ENCODE measurements at regions not wholly inside any gene's neighbourhood (a gene's known extent, or its start where the extent isn't known, plus 50 kb on each side); places are given as distances from the start of the nearest gene placed in this dataset.

GRCh38 chr11:80702264-80702663 lies 1261.4 kb upstream of the TENM4 start (continued):
- TF ChIP-seq SAP30 (IDR thresholded peaks at IDR 0.05; ENCODE audit: insufficient read depth, insufficient replicate concordance, low read length) (no peak), ATF3 (IDR thresholded peaks at IDR 0.05; ENCODE audit: insufficient read depth, low read depth, low read length) (no peak), MAX (IDR thresholded peaks at IDR 0.05) (no peak), RFX5 (IDR thresholded peaks at IDR 0.05; ENCODE audit: borderline replicate concordance, low read depth, low read length) (no peak), POLR2AphosphoS5 (IDR thresholded peaks at IDR 0.05; ENCODE audit: low read depth, low read length) (no peak), ZNF274 (IDR thresholded peaks at IDR 0.05; ENCODE audit: borderline replicate concordance, extremely low read depth, low read length) (no peak), SP1 (IDR thresholded peaks at IDR 0.05; ENCODE audit: low read depth, low read length) (no peak), ATF2 (IDR thresholded peaks at IDR 0.05; ENCODE audit: low read length) (no peak)

Data from H1 (cell line).